ENCODE measurements at regions not wholly inside any gene's neighbourhood (a gene's known extent, or its start where the extent isn't known, plus 50 kb on each side); places are given as distances from the start of the nearest gene placed in this dataset.

- TF ChIP-seq RCOR1 (IDR thresholded peaks at IDR 0.05; ENCODE audit: insufficient replicate concordance, low read length) (no peak), CTCF (conservative IDR thresholded peaks at IDR 0.05; ENCODE audit: low read depth, low read length) (no peak), POLR2A (IDR thresholded peaks at IDR 0.05; ENCODE audit: low read depth, low read length) (no peak), MAZ (IDR thresholded peaks at IDR 0.05; ENCODE audit: borderline replicate concordance, low read depth, low read length) (no peak), RFX5 (IDR thresholded peaks at IDR 0.05; ENCODE audit: low read depth, low read length) (no peak)
Measured at GRCh38 chr14:99006276-99006675, 265.7 kb downstream of the BCL11B start.

Data from IMR-90 (cell line).